Hepatocyte (in vitro differentiated cells): ENCODE measurements at regions not wholly inside any gene's neighbourhood (a gene's known extent, or its start where the extent isn't known, plus 50 kb on each side); places are given as distances from the start of the nearest gene placed in this dataset.

Experiments used
- CTCF ChIP-seq: fragments of 200-600 bp; sonication (generic); IDR thresholded peaks from 2 replicates; pipeline ENCODE4 v1.5.1; 2016; ENCODE audit warnings: antibody characterized with exemption, mild to moderate bottlenecking; ENCODE audit not compliant: poor library complexity
- EZH2 ChIP-seq: fragments of 200-600 bp; sonication (generic); IDR thresholded peaks from 2 replicates; pipeline ENCODE4 v1.6.1; 2016; ENCODE audit warnings: antibody characterized with exemption, mild to moderate bottlenecking, borderline replicate concordance

GRCh38 chr3:96434651-96435050 is 379.7 kb upstream of the EPHA6 start:
- no peak for TF ChIP-seq CTCF
- TF ChIP-seq EZH2: no peak
